CD4-positive, alpha-beta T cell (primary cell): ENCODE measurements at regions not wholly inside any gene's neighbourhood (a gene's known extent, or its start where the extent isn't known, plus 50 kb on each side); places are given as distances from the start of the nearest gene placed in this dataset.

Experiments
- ATAC-seq: fragments of 200-7000 bp; cut with Tn5 transposase; one replicate; pipeline ENCODE4 v1.10.0; 2022; ENCODE audit warnings: mild to moderate bottlenecking; ENCODE audit not compliant: poor library complexity
- CTCF ChIA-PET: fragments of 350-600 bp; sonication (Branson Sonifier 250); formaldehyde crosslinking; loops from one replicate; lab custom pipeline; 2021; ENCODE audit warnings: antibody characterized with exemption, inconsistent platforms; lab: Charles Lee
- POLR2A ChIA-PET: fragments of 350-600 bp; sonication (Branson Sonifier 250); formaldehyde crosslinking; loops from one replicate; lab custom pipeline; 2021; ENCODE audit warnings: antibody characterized with exemption, inconsistent platforms; lab: Charles Lee
- DNase-seq, 14 experiments: peaks; one replicate each; pipeline ENCODE4 v3.0.0-alpha.2; 2013 to 2020; ENCODE audit warnings: mixed read lengths in 2 of 14
- H3K27ac ChIP-seq, 2 donors: one replicate each; pipeline versions ENCODE4 v1.5.1 to v1.7.0; 2013; ENCODE audit warnings: low read length in 2 of 2, low read depth in 1 of 2, mild to moderate bottlenecking in 1 of 2
- H3K27me3 ChIP-seq, 2 experiments: 1 replicate in 1 of 2; 2 replicates in 1 of 2; pipeline versions ENCODE4 v1.6.1 to v1.7.0; 2013; ENCODE audit warnings: low read length in 2 of 2, control low read depth in 1 of 2, mild to moderate bottlenecking in 1 of 2, moderate library complexity in 1 of 2; ENCODE audit not compliant: insufficient read depth in 2 of 2, control insufficient read depth in 1 of 2
- H3K36me3 ChIP-seq: one replicate; pipeline ENCODE4 v1.6.1; 2013; ENCODE audit warnings: low read length, control low read depth; ENCODE audit not compliant: insufficient read depth
- H3K4me1 ChIP-seq: one replicate; pipeline ENCODE4 v1.6.1; 2013; ENCODE audit warnings: low read length, control low read depth; ENCODE audit not compliant: insufficient read depth
- H3K4me3 ChIP-seq: one replicate; pipeline ENCODE4 v1.5.1; 2013; ENCODE audit warnings: mild to moderate bottlenecking, low read length, moderate library complexity
- H3K9me3 ChIP-seq, 2 experiments: 1 replicate in 1 of 2; 2 replicates in 1 of 2; pipeline versions ENCODE4 v1.6.1 to v1.7.0; 2013; ENCODE audit warnings: low read length in 2 of 2, mild to moderate bottlenecking in 2 of 2, control low read depth in 1 of 2, moderate library complexity in 1 of 2; ENCODE audit not compliant: control insufficient read depth in 1 of 2, insufficient read depth in 1 of 2
- H3K27ac Mint-ChIP-seq: one replicate; pipeline ENCODE4 v1.8.0; 2020; ENCODE audit warnings: mixed read lengths
- H3K27me3 Mint-ChIP-seq: one replicate; pipeline ENCODE4 v1.8.0; 2021; ENCODE audit warnings: mixed read lengths
- H3K36me3 Mint-ChIP-seq: one replicate; pipeline ENCODE4 v1.8.0; 2021; ENCODE audit warnings: low read depth, mixed read lengths
- H3K4me1 Mint-ChIP-seq: one replicate; pipeline ENCODE4 v1.8.0; 2021; ENCODE audit warnings: low read depth, mixed read lengths
- H3K4me3 Mint-ChIP-seq: one replicate; pipeline ENCODE4 v1.8.0; 2020; ENCODE audit warnings: mild to moderate bottlenecking, mixed read lengths
- H3K9me3 Mint-ChIP-seq: one replicate; pipeline ENCODE4 v1.8.0; 2020; ENCODE audit warnings: mixed read lengths
- CTCF ChIP-seq: fragments of 200-600 bp; IDR thresholded peaks from one replicate; pipeline ENCODE4 v1.8.0; 2022; ENCODE audit warnings: antibody characterized with exemption, mild to moderate bottlenecking
- intact Hi-C, 2 experiments: fragments of 100-400 bp; cut with DNase I in 1 of 2; cut with micrococcal nuclease in 1 of 2; formaldehyde crosslinking; loops; one replicate each; pipeline versions ENCODE4 v1.15.1 to v1.9.0; 2023 to 2025; cut with DNase I, micrococcal nuclease

- H3K27ac Mint-ChIP-seq: no peak overlapping the region
- no peaks in the 10 kb centered on the region for H3K36me3 Mint-ChIP-seq
- no peak for TF ChIP-seq CTCF
- ATAC-seq: no peak
- Histone ChIP-seq H3K27me3 (no peaks in the 10 kb centered on the region), H3K4me3 (no peak overlapping the region), H3K27ac (no peak overlapping the region), H3K36me3 (no peaks in the 10 kb centered on the region), H3K4me1 (peaks cover 19% of the 10 kb centered on the region), H3K9me3 (no peaks in the 10 kb centered on the region)
- H3K4me3 Mint-ChIP-seq: no peak overlapping the region
- DNase-seq: no peak
- no peaks in the 10 kb centered on the region for H3K9me3 Mint-ChIP-seq
- peaks cover 35% of the 10 kb centered on the region for H3K4me1 Mint-ChIP-seq
- ChIA-PET POLR2A (interaction anchor here (1.0 to 4.5 kb wide), 2 partner anchors 50 to 66 kb away, joined by 3 to 30 read pairs; no protein-coding TSS in a partner anchor), CTCF (no interaction called here)
- H3K27me3 Mint-ChIP-seq: no peaks in the 10 kb centered on the region
- intact Hi-C loops: loop anchor here in 1 of 2 experiments (5.0 kb wide), 1 partner anchor 50 kb away; no protein-coding TSS in a partner anchor
Observed at GRCh38 chr2:64817453-64817852, 163.7 kb upstream of the SERTAD2 start.

- no peak overlapping the region for H3K4me3 ChIP-seq
- TF ChIP-seq CTCF: no peak
- CTCF ChIA-PET: interaction anchor here (1.5 to 1.7 kb wide), 2 partner anchors 165 to 172 kb away, joined by 4 to 5 read pairs; partner anchors contain the start of gene SERTAD2
- H3K4me1 ChIP-seq: peaks cover 19% of the 10 kb centered on the region
- Mint-ChIP-seq H3K36me3 (no peaks in the 10 kb centered on the region), H3K9me3 (no peaks in the 10 kb centered on the region), H3K4me1 (peaks cover 34% of the 10 kb centered on the region), H3K27ac (peak overlapping the region; percentile 86), H3K4me3 (peak overlapping the region; percentile 2), H3K27me3 (no peaks in the 10 kb centered on the region)
- no peaks in the 10 kb centered on the region for H3K27me3 ChIP-seq
- H3K9me3 ChIP-seq: no peaks in the 10 kb centered on the region
- intact Hi-C loops: loop anchor here (2.0 to 5.0 kb wide), 2 partner anchors 51 to 68 kb away; no protein-coding TSS in a partner anchor
- H3K36me3 ChIP-seq: no peaks in the 10 kb centered on the region
- no peak for ATAC-seq
- POLR2A ChIA-PET: interaction anchor here (1.1 to 4.5 kb wide), 5 partner anchors 51 to 172 kb away, joined by 3 to 33 read pairs (median 11); partner anchors contain the start of gene SERTAD2
- no peak for DNase-seq
- no peak overlapping the region for H3K27ac ChIP-seq
Observed at GRCh38 chr2:64818664-64819060, 164.9 kb upstream of the SERTAD2 start.

GRCh38 chr2:64819361-64819760, 165.6 kb upstream of the SERTAD2 start:
- H3K9me3 ChIP-seq: no peaks in the 10 kb centered on the region
- Mint-ChIP-seq H3K4me3 (peak overlapping the region; percentile 63), H3K36me3 (no peaks in the 10 kb centered on the region), H3K27ac (peak overlapping the region; percentile 86), H3K4me1 (peaks cover 34% of the 10 kb centered on the region), H3K9me3 (no peaks in the 10 kb centered on the region), H3K27me3 (no peaks in the 10 kb centered on the region)
- no peak for TF ChIP-seq CTCF
- no peaks in the 10 kb centered on the region for H3K36me3 ChIP-seq
- intact Hi-C loops: loop anchor here (2.0 to 5.0 kb wide), 2 partner anchors 52 to 69 kb away; no protein-coding TSS in a partner anchor
- H3K4me1 ChIP-seq: peaks cover 19% of the 10 kb centered on the region
- H3K27ac ChIP-seq: peak overlapping the region; percentile 53 to 76
- ChIA-PET POLR2A (interaction anchor here (0.6 to 4.5 kb wide), 12 partner anchors 10 to 312 kb away, joined by 3 to 33 read pairs (median 4); partner anchors contain the start of gene SERTAD2), CTCF (interaction anchor here (1.2 to 1.7 kb wide), 3 partner anchors 68 to 173 kb away, joined by 3 to 5 read pairs (median 4); partner anchors contain the start of gene SERTAD2)
- H3K27me3 ChIP-seq: no peaks in the 10 kb centered on the region
- DNase-seq (peak in 2 of 14 experiments; percentile 24 to 42), ATAC-seq (no peak)
- peak overlapping the region; percentile 10 for H3K4me3 ChIP-seq
